GM19099 (cell line): ENCODE measurements at regions not wholly inside any gene's neighbourhood (a gene's known extent, or its start where the extent isn't known, plus 50 kb on each side); places are given as distances from the start of the nearest gene placed in this dataset.

Experiments used
- POLR2A ChIP-seq: IDR thresholded peaks from 3 replicates; pipeline ENCODE4 v1.6.1; 2011; ENCODE audit warnings: low read depth; ENCODE audit not compliant: insufficient read length; ENCODE audit errors: extremely low read depth

GRCh38 chr2:136715146-136715545 lies 50.2 kb upstream of the THSD7B start:
- TF ChIP-seq POLR2A, result no peak

- no peak for TF ChIP-seq POLR2A
Observed at GRCh38 chr2:136714452-136714951, 50.8 kb upstream of the THSD7B start.

- no peak for TF ChIP-seq POLR2A
Observed at GRCh38 chr2:136713739-136714138, 51.6 kb upstream of the THSD7B start.

- no peak for TF ChIP-seq POLR2A
Observed at GRCh38 chr2:136705336-136705735, 60.0 kb upstream of the THSD7B start.

- no peak for TF ChIP-seq POLR2A
Observed at GRCh38 chr2:136703214-136703613, 62.1 kb upstream of the THSD7B start.

GRCh38 chr2:136696438-136696837 lies 68.9 kb upstream of the THSD7B start:
- TF ChIP-seq POLR2A, result no peak

- no peak for TF ChIP-seq POLR2A
Observed at GRCh38 chr2:136693966-136694365, 71.4 kb upstream of the THSD7B start.

GRCh38 chr2:136665736-136666135 lies 99.6 kb upstream of the THSD7B start:
- no peak for TF ChIP-seq POLR2A

- TF ChIP-seq POLR2A, result no peak
Observed at GRCh38 chr2:136664713-136665405, 100.5 kb upstream of the THSD7B start.

- TF ChIP-seq POLR2A, result no peak
Observed at GRCh38 chr2:136658201-136658600, 107.1 kb upstream of the THSD7B start.

GRCh38 chr2:136653861-136654260 lies 111.5 kb upstream of the THSD7B start:
- no peak for TF ChIP-seq POLR2A

- TF ChIP-seq POLR2A, result no peak
Observed at GRCh38 chr2:136651456-136652010, 113.8 kb upstream of the THSD7B start.

GRCh38 chr2:136647039-136647438 lies 118.3 kb upstream of the THSD7B start:
- TF ChIP-seq POLR2A, result no peak

- no peak for TF ChIP-seq POLR2A
Observed at GRCh38 chr2:136645236-136645828, 120.0 kb upstream of the THSD7B start.

GRCh38 chr2:136639651-136640050 lies 125.7 kb upstream of the THSD7B start:
- no peak for TF ChIP-seq POLR2A

- no peak for TF ChIP-seq POLR2A
Observed at GRCh38 chr2:136638193-136638592, 127.2 kb upstream of the THSD7B start.
